Epidermal melanocyte (primary cell): ENCODE measurements at regions not wholly inside any gene's neighbourhood (a gene's known extent, or its start where the extent isn't known, plus 50 kb on each side); places are given as distances from the start of the nearest gene placed in this dataset.

Experiments used
- DNase-seq: peaks from one replicate; pipeline ENCODE4 v3.0.0; 2011; ENCODE audit warnings: low spot score; ENCODE audit not compliant: insufficient read length

GRCh38 chr3:194080436-194080835 is 55.5 kb upstream of the HES1 start:
- no peak for DNase-seq

- no peak for DNase-seq
Measured at GRCh38 chr3:194080913-194081800, 54.8 kb upstream of the HES1 start.

DNA sequence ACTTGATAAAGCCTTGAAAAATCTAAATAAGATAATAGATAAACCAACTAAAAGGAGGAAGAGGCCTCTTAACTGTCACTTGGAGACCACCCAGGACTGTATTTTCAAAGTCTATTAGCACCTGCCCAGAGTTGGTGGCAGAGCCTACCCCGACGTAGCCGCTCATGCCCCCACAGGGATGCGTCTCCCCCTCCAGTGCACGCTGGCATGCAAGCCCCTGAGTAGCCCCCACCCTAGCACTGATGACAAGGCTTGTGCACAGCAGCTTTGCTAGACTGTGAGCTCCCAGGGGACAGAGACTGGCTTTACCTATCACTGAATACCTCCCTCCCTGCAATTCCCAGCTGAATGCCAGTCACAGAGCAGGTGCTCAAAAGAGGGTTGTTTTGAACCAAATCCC is 54.1 kb upstream of the HES1 start:
- DNase-seq = no peak

- DNase-seq = no peak
Measured at GRCh38 chr3:194082743-194083636, 53.0 kb upstream of the HES1 start.

GRCh38 chr3:194083637-194084224 is 52.2 kb upstream of the HES1 start:
- DNase-seq = no peak

DNA sequence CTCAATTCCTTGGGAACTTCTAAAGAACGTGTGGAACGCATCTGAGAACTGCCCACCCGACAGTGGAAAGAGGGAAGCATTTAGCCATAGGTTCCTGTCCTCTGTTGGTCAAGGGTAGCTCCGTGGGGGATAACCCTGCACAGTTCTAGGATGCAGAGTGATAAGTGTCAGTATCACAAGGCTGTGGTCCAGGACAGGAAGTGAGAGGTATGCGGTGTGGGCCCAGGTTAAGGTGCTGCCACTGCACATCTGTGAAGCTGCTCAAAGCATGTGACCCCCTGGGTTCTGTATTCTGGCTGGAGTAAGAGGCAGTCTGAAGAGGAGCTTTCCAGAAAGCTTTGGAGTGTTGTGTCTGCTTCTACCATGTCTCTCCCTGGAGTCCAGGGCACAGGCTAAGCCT is 51.7 kb upstream of the HES1 start:
- DNase-seq = no peak
